ENCODE measurements at regions not wholly inside any gene's neighbourhood (a gene's known extent, or its start where the extent isn't known, plus 50 kb on each side); places are given as distances from the start of the nearest gene placed in this dataset.

- no peak for DNase-seq
Observed at GRCh38 chr2:34365512-34365911, 766.4 kb upstream of the FAM98A start.

- no peak for DNase-seq
Observed at GRCh38 chr2:34353509-34354113, 754.5 kb upstream of the FAM98A start.

GRCh38 chr2:34349527-34349926 lies 750.4 kb upstream of the FAM98A start:
- DNase-seq: no peak

DNA sequence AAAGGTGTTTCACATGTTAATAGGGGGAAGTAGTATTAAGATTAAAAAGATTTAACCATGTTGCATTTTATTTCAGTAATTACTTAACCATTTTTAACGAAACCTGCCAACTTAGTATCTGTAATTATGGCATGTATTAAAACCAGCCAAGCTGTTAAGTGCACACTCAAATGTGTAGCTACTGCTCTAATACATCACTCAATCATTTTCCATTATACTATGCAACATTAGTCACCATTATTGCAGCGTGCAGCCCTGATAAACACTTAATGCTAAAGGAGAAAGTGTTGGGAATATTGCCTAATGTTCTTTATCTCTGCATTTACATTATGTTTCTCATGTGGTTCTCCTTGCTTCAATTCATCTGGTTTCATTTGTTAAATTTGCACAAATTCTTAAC lies 745.9 kb upstream of the FAM98A start:
- no peak for DNase-seq

GRCh38 chr2:34340307-34340706 lies 741.2 kb upstream of the FAM98A start:
- no peak for DNase-seq

DNA sequence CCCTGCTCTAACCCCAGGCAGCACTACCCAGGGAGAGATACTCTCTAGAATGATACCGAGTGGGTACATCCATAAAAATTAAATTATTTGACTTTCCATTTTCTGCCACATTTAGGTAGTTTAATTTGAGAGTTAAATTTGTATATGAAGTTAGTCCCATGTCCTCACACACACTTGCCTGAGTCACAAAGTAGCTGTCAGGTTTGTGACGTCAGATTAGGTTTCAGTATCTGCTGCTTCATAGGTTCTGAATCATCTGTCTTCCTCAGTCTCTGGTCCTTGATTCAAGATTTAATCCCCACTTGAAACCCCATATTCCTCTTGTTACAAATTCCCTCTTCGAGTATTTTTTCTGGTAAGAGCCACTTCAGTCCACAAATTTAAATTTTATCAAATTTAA lies 738.6 kb upstream of the FAM98A start:
- no peak for DNase-seq

DNA sequence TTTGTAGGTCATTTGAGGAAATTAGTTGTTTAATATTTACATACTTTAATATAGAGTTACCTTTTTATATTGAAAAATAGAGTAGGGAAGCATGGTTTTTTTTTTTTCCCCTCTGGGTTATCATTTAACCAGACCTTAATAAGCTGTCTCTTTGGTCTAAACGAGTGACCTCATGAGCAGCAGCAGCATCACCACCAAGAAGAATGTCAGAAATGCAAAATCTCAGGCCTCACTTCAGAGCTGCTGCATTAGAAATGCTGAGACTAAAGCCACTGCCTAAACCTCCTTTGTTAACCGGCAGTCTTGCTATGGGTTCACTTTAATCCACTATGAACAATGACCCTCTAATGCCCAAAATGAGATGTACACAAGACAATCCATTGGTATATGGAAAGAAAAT lies 733.7 kb upstream of the FAM98A start:
- DNase-seq: no peak

- no peak for DNase-seq
Observed at GRCh38 chr2:34320056-34320455, 721.0 kb upstream of the FAM98A start.

- DNase-seq: no peak
Observed at GRCh38 chr2:34317797-34318196, 718.7 kb upstream of the FAM98A start.

GRCh38 chr2:34316788-34317187 lies 717.7 kb upstream of the FAM98A start:
- DNase-seq: no peak

- DNase-seq: no peak
Observed at GRCh38 chr2:34311816-34312215, 712.7 kb upstream of the FAM98A start.

DNA sequence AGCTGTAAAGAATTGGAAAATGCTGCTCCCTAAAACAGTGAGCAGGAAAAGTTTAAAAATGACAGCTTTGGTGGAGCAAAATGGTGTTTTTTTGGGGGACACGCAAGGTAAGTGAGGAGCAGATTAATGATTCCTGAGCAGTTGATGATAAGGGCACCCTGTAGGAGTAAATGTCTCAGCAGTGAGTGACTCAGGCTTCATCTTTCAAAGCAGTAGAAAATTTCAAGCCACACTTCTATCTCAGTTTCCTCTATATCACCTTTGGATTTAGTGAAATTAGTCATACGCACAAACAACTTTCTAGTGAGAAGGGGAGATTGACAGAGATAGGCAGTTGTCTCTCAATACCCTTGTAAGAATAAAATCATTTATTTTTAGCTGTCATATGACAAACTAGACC lies 709.0 kb upstream of the FAM98A start:
- no peak for DNase-seq

DNA sequence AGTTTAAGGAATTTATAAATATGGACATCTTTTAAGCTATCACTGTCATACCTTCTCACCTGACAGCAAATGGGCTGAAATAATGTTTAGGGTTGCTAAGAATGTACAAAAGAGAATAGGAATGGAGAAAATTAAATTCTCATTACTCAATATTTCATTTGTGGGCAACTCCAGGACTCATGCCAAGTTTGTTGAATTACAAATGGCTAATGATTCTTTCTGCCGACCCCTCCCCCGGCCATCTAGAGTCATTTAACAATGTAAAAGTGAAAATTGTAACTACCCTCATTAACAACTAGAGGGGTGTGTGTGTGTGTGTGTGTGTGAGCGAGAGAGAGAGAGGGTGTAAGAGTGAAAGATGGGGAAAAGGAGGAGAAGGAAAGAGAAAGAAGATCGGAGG lies 708.5 kb upstream of the FAM98A start:
- DNase-seq: no peak

DNA sequence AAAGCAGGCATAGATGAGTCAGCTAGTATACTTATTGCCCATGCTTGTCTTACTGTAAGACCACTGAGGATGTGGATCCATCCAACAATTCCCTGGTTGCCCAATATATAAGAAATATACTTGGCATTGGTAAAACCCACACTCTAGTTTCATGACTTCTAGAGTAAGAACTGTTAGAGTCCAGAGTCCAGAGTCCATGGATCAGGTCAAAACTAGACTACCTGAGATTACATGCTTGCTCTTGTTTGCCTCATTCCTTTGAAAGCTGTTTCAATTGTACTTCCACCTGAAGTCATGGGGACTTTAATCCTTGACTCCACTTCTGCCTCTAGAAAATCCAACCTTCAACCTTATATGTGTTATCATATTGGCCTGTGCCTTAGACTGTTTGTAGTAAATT lies 707.6 kb upstream of the FAM98A start:
- DNase-seq: no peak

GRCh38 chr2:34305587-34305986 lies 706.5 kb upstream of the FAM98A start:
- DNase-seq: no peak

DNA sequence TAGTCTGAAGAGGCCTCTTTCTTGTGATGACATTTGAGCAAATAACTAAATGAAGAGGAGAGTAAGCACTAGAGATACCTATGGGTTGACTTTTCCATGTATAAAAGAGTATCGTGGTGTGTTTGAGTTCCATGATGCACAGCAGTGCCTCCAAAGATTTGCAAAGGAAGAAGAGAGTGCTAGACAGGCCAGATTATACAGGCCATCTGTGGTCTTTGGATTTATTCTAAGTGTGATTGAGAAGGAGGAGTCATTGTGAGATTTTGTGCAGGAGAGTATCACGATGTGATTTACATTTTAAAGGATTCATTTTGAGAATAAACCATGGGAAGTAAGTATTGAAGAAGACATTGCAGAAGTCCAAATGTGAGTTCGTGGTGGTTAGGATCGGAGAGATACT lies 695.9 kb upstream of the FAM98A start:
- DNase-seq: no peak

DNA sequence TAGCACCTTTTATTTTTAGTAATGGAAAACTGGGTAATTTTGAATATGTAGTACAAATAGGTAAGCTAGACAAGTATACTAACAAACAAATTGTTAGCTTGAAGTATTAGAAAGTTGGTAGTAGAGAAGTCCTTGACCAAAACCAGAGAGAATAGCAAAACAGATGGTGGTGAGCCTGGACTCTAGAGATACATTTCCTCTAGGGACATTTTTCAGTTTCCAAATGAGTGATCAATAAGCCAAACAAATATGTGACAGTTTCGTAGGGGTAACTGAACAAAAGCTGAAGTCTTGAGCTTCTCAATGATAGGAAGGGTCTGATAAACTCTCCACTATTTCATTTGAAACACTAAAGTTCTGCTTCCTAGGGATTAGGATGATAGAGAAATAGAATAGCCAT lies 692.0 kb upstream of the FAM98A start:
- no peak for DNase-seq

DNA sequence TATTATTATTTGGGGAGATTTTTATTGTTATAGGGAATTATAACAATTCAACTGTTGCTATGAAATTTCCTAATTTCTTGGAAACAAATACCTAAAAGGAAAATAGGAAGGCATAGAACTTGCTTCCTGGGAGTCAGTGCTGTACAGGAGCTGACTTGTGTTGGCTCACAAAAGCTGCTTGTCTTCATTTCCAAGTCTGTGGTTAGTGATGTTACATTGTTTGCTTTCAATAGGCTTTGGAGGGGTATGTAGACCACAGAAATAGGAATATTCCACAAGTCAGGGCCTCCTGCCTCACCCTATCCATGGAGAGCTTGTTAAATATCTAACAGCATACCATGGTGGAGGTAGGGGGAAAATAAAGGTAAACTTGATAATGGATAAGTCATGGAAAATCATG lies 688.9 kb upstream of the FAM98A start:
- DNase-seq: no peak

DNA sequence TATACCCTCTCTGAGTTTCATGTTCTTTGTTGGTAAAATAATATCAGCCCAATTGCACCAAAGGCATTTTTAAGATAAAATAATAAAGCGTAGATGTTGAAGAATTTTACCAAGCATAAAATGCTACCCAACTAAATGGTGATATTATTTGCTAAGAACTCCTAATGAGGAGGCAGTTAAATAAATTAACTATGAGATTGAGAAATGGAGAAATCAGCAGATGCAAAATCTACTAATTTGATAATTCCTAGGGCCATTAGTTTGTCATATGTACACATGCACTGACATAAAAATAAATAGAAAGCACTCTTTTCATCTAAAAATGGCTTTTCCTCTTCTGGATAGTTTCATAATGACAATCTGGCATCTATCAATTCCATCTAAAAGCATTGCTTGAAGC lies 681.5 kb upstream of the FAM98A start:
- no peak for DNase-seq

DNA sequence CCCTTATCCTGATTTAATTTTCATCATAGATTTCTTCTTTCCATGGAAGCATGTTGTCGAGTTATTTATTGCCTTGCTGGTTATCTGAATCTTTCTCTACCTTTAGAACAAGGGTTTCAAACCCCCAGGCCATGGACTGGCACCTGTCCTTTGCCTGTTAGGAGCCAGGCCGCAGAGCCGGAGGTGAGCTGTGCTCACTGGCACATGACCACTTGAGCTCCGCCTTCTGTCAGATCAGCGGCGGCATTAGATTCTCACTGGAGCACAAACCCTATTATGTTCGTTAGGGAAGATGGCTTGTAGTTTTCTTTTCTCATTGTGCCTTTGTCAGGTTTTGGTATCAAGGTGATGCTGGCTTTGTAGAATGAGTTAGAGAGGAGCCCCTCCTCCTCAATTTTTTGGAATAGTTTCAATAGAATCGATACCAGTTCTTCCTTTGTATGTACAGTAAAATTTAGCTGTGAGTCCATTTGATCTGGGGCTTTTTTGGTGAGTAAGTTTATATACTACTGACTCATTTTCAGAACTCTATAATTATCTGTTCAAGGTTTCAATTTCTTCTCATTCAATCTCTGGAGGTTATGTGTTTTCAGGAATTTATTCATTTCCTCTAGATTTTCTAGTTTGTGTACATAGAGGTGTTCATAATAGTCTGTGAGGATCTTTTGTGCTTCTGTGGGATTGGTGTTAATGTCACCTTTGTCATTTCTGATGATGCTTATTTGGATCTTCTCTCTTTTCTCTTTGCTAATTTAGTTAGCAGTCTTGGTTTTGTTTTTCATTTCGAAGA lies 668.0 kb upstream of the FAM98A start:
- DNase-seq: no peak

- no peak for DNase-seq
Observed at GRCh38 chr2:34261701-34262100, 662.6 kb upstream of the FAM98A start.

GRCh38 chr2:34254272-34254878 lies 655.3 kb upstream of the FAM98A start:
- DNase-seq: no peak

DNA sequence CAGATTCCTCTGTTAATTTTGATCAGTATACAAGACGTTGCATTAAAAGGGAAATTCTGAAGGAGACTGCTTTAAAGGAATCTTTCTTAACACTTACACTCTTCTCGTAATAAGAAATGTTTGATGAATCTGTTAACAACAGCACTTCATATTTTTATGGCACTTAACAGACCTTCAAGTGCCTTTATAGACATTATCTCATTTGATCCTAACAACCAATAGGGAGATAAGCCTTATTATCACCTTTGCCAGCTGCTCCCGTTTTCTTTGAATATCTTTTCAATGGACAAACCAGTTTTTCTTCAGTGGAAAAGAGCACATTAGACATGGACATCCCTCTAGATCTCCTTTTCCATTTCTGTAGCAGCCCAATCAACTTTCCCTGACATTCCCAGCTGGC lies 653.0 kb upstream of the FAM98A start:
- no peak for DNase-seq

GRCh38 chr2:34251578-34251977 lies 652.5 kb upstream of the FAM98A start:
- DNase-seq: no peak

DNA sequence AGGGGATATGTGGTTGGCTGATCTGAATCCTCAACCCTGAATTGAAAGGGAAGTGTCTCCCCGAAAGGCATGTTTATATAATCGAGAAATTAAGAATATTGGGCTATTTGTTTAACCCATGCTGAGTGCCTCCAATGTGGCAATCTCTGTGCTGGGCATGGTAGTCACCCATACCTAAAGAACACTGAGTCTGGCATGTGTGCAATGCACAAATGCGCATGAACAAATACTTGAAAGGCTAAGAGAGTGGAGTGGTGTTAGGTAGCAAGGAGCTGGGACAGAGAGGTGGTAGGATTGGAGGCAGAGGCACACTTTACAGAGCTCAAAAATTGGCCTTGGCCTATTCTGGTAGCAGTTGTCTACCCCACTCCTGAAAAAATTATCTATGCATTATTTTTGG lies 645.1 kb upstream of the FAM98A start:
- no peak for DNase-seq
